H7 (cell line): ENCODE measurements at regions not wholly inside any gene's neighbourhood (a gene's known extent, or its start where the extent isn't known, plus 50 kb on each side); places are given as distances from the start of the nearest gene placed in this dataset.
A peak's percentile ranks its signal among the peaks of the same experiment; 100 is the strongest.

Experiments
- DNase-seq: peaks from one replicate; pipeline ENCODE4 v3.0.0; 2012
- H3K27me3 ChIP-seq: 2 replicates; pipeline ENCODE4 v1.6.0; 2011; ENCODE audit warnings: mild to moderate bottlenecking, low read length; ENCODE audit not compliant: control insufficient read depth, insufficient read depth
- H3K36me3 ChIP-seq: replicated peaks from 2 replicates; pipeline ENCODE4 v1.5.1; 2011; ENCODE audit warnings: low read length; ENCODE audit not compliant: control insufficient read depth, insufficient read depth
- H3K4me3 ChIP-seq: 2 replicates; pipeline ENCODE4 v1.5.1; 2011; ENCODE audit warnings: low read depth, mild to moderate bottlenecking, control low read depth, low read length, moderate library complexity; ENCODE audit not compliant: insufficient read depth

- DNase-seq, result no peak
- H3K4me3 ChIP-seq, result no peak overlapping the region
- H3K27me3 ChIP-seq, result peaks cover 97% of the 10 kb centered on the region
- no peaks in the 10 kb centered on the region for H3K36me3 ChIP-seq
These were observed 104.8 kb downstream of the ZNF280B start for GRCh38 chr22:22403771-22404170.

GRCh38 chr22:22404598-22405284 lies 103.8 kb downstream of the ZNF280B start:
- no peak overlapping the region for H3K4me3 ChIP-seq
- H3K27me3 ChIP-seq, result peaks cover 97% of the 10 kb centered on the region
- no peak for DNase-seq

GRCh38 chr22:22406445-22407027 lies 102.0 kb downstream of the ZNF280B start:
- no peak for DNase-seq
- H3K36me3 ChIP-seq, result no peaks in the 10 kb centered on the region
- H3K27me3 ChIP-seq, result peaks cover 94% of the 10 kb centered on the region
- no peak overlapping the region for H3K4me3 ChIP-seq

More at GRCh38 chr22:22404598-22405284, 103.8 kb downstream of the ZNF280B start:
- H3K36me3 ChIP-seq, result no peaks in the 10 kb centered on the region

GRCh38 chr22:22407061-22407460 lies 101.5 kb downstream of the ZNF280B start:
- DNase-seq, result no peak
- H3K4me3 ChIP-seq, result no peak overlapping the region
- H3K27me3 ChIP-seq, result peaks cover 93% of the 10 kb centered on the region
- H3K36me3 ChIP-seq, result no peaks in the 10 kb centered on the region

- Histone ChIP-seq H3K36me3 (no peaks in the 10 kb centered on the region), H3K27me3 (peaks cover 94% of the 10 kb centered on the region), H3K4me3 (no peak overlapping the region)
- no peak for DNase-seq
These were observed 100.3 kb downstream of the ZNF280B start for GRCh38 chr22:22408269-22408668.

- peaks cover 95% of the 10 kb centered on the region for H3K27me3 ChIP-seq
- DNase-seq, result peak; percentile 73
- no peaks in the 10 kb centered on the region for H3K36me3 ChIP-seq
These were observed 99.5 kb downstream of the ZNF280B start for GRCh38 chr22:22408731-22409696.

GRCh38 chr22:22410121-22410520 lies 98.4 kb downstream of the ZNF280B start:
- peaks cover 95% of the 10 kb centered on the region for H3K27me3 ChIP-seq
- no peak for DNase-seq

More at GRCh38 chr22:22408731-22409696, 99.5 kb downstream of the ZNF280B start:
- no peak overlapping the region for H3K4me3 ChIP-seq

GRCh38 chr22:22410677-22411076 lies 97.9 kb downstream of the ZNF280B start:
- Histone ChIP-seq H3K27me3 (peaks cover 95% of the 10 kb centered on the region), H3K4me3 (no peak overlapping the region), H3K36me3 (no peaks in the 10 kb centered on the region)
- DNase-seq, result no peak

More at GRCh38 chr22:22410121-22410520, 98.4 kb downstream of the ZNF280B start:
- H3K4me3 ChIP-seq, result no peak overlapping the region
- H3K36me3 ChIP-seq, result no peaks in the 10 kb centered on the region

- no peaks in the 10 kb centered on the region for H3K36me3 ChIP-seq
- no peak overlapping the region for H3K4me3 ChIP-seq
- H3K27me3 ChIP-seq, result peaks cover 94% of the 10 kb centered on the region
- DNase-seq, result no peak
These were observed 94.3 kb downstream of the ZNF280B start for GRCh38 chr22:22414266-22414665.

GRCh38 chr22:22417495-22418162 lies 90.9 kb downstream of the ZNF280B start:
- Histone ChIP-seq H3K27me3 (peaks cover 97% of the 10 kb centered on the region), H3K36me3 (no peaks in the 10 kb centered on the region), H3K4me3 (no peak overlapping the region)
- DNase-seq, result no peak

GRCh38 chr22:22418163-22418549 lies 90.4 kb downstream of the ZNF280B start:
- Histone ChIP-seq H3K36me3 (no peaks in the 10 kb centered on the region), H3K4me3 (no peak overlapping the region), H3K27me3 (peaks cover 96% of the 10 kb centered on the region)
- no peak for DNase-seq

GRCh38 chr22:22418957-22419356 lies 89.6 kb downstream of the ZNF280B start:
- Histone ChIP-seq H3K36me3 (no peaks in the 10 kb centered on the region), H3K4me3 (no peak overlapping the region), H3K27me3 (peaks cover 96% of the 10 kb centered on the region)
- no peak for DNase-seq

GRCh38 chr22:22420580-22420979 lies 88.0 kb downstream of the ZNF280B start:
- peaks cover 96% of the 10 kb centered on the region for H3K27me3 ChIP-seq
- no peak overlapping the region for H3K4me3 ChIP-seq
- no peaks in the 10 kb centered on the region for H3K36me3 ChIP-seq
- DNase-seq, result no peak

GRCh38 chr22:22421392-22421791 lies 87.2 kb downstream of the ZNF280B start:
- H3K36me3 ChIP-seq, result no peaks in the 10 kb centered on the region
- no peak overlapping the region for H3K4me3 ChIP-seq
- DNase-seq, result no peak
- H3K27me3 ChIP-seq, result peaks cover 96% of the 10 kb centered on the region
